ENCODE measurements at regions not wholly inside any gene's neighbourhood (a gene's known extent, or its start where the extent isn't known, plus 50 kb on each side); places are given as distances from the start of the nearest gene placed in this dataset.
"Not testable (repeated sequence)": the region's sequence is repeated elsewhere in the genome, so short reads cannot be mapped to it uniquely, and the experiment has no call there.

GRCh38 chr4:57303012-57303751 is 193.0 kb upstream of the IGFBP7 start:
- H3K79me2 ChIP-seq (ENCODE audit: control insufficient read depth, insufficient read depth, low read length) = no peaks in the 10 kb centered on the region
- no peaks in the 10 kb centered on the region for H3K9me1 ChIP-seq (replicated peaks; ENCODE audit: control insufficient read depth, extremely low read depth, insufficient read depth, low read length)
- dilution Hi-C loops (cut with MboI; ENCODE audit: extremely low pct_ligation_motif_present, low sequenced_read_pairs) = no loop called here
- H3K4me3 ChIP-seq (replicated peaks in 1 of 3; ENCODE audit: insufficient read depth in 1 of 3, low read depth in 1 of 3, low read length in 3 of 3) = no peak overlapping the region
- TF ChIP-seq POLR2AphosphoS5 (IDR thresholded peaks at IDR 0.05; ENCODE audit: insufficient read depth, low read depth, low read length) (no peak), CTCF (IDR thresholded peaks at IDR 0.05; ENCODE audit: extremely low read depth in 1 of 2, insufficient read depth in 1 of 2, low read depth in 1 of 2, low read length in 2 of 2) (no peak), FOS (IDR thresholded peaks at IDR 0.05; ENCODE audit: borderline replicate concordance, insufficient read depth, low read length) (no peak), MYC (IDR thresholded peaks at IDR 0.05; ENCODE audit: low read depth, low read length) (no peak), JUN (IDR thresholded peaks at IDR 0.05; ENCODE audit: borderline replicate concordance, insufficient read depth, insufficient read length, low read depth) (no peak), EZH2 (IDR thresholded peaks at IDR 0.05; ENCODE audit: borderline replicate concordance, low read depth, low read length, severe bottlenecking) (no peak), POLR2A (IDR thresholded peaks at IDR 0.05; ENCODE audit: low read depth, low read length) (no peak), GATA2 (IDR thresholded peaks at IDR 0.05; ENCODE audit: insufficient read depth, insufficient read length, low read depth, low read length) (no peak)
- TF ChIP-seq, protein P1, sequence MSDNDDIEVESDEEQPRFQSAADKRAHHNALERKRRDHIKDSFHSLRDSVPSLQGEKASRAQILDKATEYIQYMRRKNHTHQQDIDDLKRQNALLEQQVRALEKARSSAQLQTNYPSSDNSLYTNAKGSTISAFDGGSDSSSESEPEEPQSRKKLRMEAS (IDR thresholded peaks at IDR 0.05; ENCODE audit: insufficient read depth, insufficient read length) = no peak
- no peaks in the 10 kb centered on the region for H3K4me1 ChIP-seq (ENCODE audit: control insufficient read depth, extremely low read depth, insufficient read depth, low read length)
- POLR2A ChIA-PET = no interaction called here
- no peak overlapping the region for H3K4me2 ChIP-seq (ENCODE audit: insufficient read depth, low read length)
- no peaks in the 10 kb centered on the region for H3K36me3 ChIP-seq (ENCODE audit: control insufficient read depth in 2 of 2, extremely low read depth in 1 of 2, insufficient read depth in 2 of 2, low read length in 2 of 2)
- CTCF ChIA-PET = interaction anchor here (1.2 to 1.9 kb wide), 2 partner anchors 112 to 140 kb away, joined by 3 to 9 read pairs; no protein-coding TSS in a partner anchor
- no peaks in the 10 kb centered on the region for H3K9me3 ChIP-seq (replicated peaks; ENCODE audit: control insufficient read depth, insufficient read depth, low read length)
- FAIRE-seq = no peak
- H3K27me3 ChIP-seq (ENCODE audit: control insufficient read depth in 2 of 2, insufficient read depth in 2 of 2, low read length in 2 of 2) = no peaks in the 10 kb centered on the region
- intact Hi-C loops (cut with micrococcal nuclease) = no loop called here
- no TSS peak for BruUV-seq (replicated peaks)
- H3K9ac ChIP-seq (replicated peaks; ENCODE audit: extremely low read depth, insufficient read depth, low read length) = no peak overlapping the region
- no peak overlapping the region for H3K27ac ChIP-seq (ENCODE audit: insufficient read depth, low read depth, low read length)
- no peak overlapping the region for H2AFZ ChIP-seq (ENCODE audit: low read depth, low read length)
- H4K20me1 ChIP-seq (replicated peaks; ENCODE audit: control insufficient read depth, extremely low read depth, insufficient read depth, low read length) = no peaks in the 10 kb centered on the region
- peak; percentile 28 for DNase-seq (ENCODE audit: low read depth, low spot score)

- DNase-seq (ENCODE audit: low read depth, low spot score); H4K20me1 ChIP-seq (replicated peaks; ENCODE audit: control insufficient read depth, extremely low read depth, insufficient read depth, low read length); POLR2A ChIA-PET; H3K9me3 ChIP-seq (replicated peaks; ENCODE audit: control insufficient read depth, insufficient read depth, low read length); BruUV-seq (replicated peaks); H3K4me3 ChIP-seq (replicated peaks in 1 of 3; ENCODE audit: insufficient read depth in 1 of 3, low read depth in 1 of 3, low read length in 3 of 3); H3K27me3 ChIP-seq (ENCODE audit: control insufficient read depth in 2 of 2, insufficient read depth in 2 of 2, low read length in 2 of 2); FAIRE-seq; H3K27ac ChIP-seq (ENCODE audit: insufficient read depth, low read depth, low read length); intact Hi-C loops (cut with micrococcal nuclease); H3K4me1 ChIP-seq (ENCODE audit: control insufficient read depth, extremely low read depth, insufficient read depth, low read length); H3K9me1 ChIP-seq (replicated peaks; ENCODE audit: control insufficient read depth, extremely low read depth, insufficient read depth, low read length); H2AFZ ChIP-seq (ENCODE audit: low read depth, low read length); H3K9ac ChIP-seq (replicated peaks; ENCODE audit: extremely low read depth, insufficient read depth, low read length); dilution Hi-C loops (cut with MboI; ENCODE audit: extremely low pct_ligation_motif_present, low sequenced_read_pairs); H3K36me3 ChIP-seq (ENCODE audit: control insufficient read depth in 2 of 2, extremely low read depth in 1 of 2, insufficient read depth in 2 of 2, low read length in 2 of 2); H3K4me2 ChIP-seq (ENCODE audit: insufficient read depth, low read length); H3K79me2 ChIP-seq (ENCODE audit: control insufficient read depth, insufficient read depth, low read length): not testable (repeated sequence)
- CTCF ChIA-PET = interaction anchor here (1.2 kb wide), 1 partner anchor 58 kb away, joined by 3 read pairs; no protein-coding TSS in a partner anchor
Observed at GRCh38 chr4:57300300-57300699, 190.1 kb upstream of the IGFBP7 start.

Data from endothelial cell of umbilical vein (primary cell).